Small intestine (tissue), 7 donors: ENCODE measurements at regions not wholly inside any gene's neighbourhood (a gene's known extent, or its start where the extent isn't known, plus 50 kb on each side); places are given as distances from the start of the nearest gene placed in this dataset.

Experiments
- DNase-seq, 2 donors: peaks; one replicate each; pipeline versions ENCODE4 v3.0.0 to v3.0.0-alpha.2; 2013
- FAIRE-seq: peaks from 2 replicates; lab custom pipeline; 2012; peaks lifted over from hg19 to GRCh38; lab: Jason Lieb, UNC
- H3K27ac ChIP-seq, 3 donors: one replicate each; pipeline ENCODE4 v1.5.1; 2013; ENCODE audit warnings: low read length in 2 of 3, mild to moderate bottlenecking in 2 of 3, control low read depth in 1 of 3, inconsistent platforms in 1 of 3, low read depth in 1 of 3, moderate library complexity in 1 of 3
- H3K27me3 ChIP-seq, 3 donors: one replicate each; pipeline ENCODE4 v1.6.1; 2013; ENCODE audit warnings: low read length in 3 of 3, inconsistent platforms in 1 of 3; ENCODE audit not compliant: control insufficient read depth in 3 of 3, insufficient read depth in 3 of 3
- H3K36me3 ChIP-seq, 3 donors: one replicate each; pipeline ENCODE4 v1.6.1; 2013; ENCODE audit warnings: low read length in 3 of 3, inconsistent platforms in 1 of 3, low read depth in 1 of 3, mild to moderate bottlenecking in 1 of 3, moderate library complexity in 1 of 3; ENCODE audit not compliant: control insufficient read depth in 3 of 3, insufficient read depth in 2 of 3
- H3K4me1 ChIP-seq, 3 donors: one replicate each; pipeline ENCODE4 v1.6.1; 2013; ENCODE audit warnings: low read length in 2 of 3, inconsistent platforms in 1 of 3, low read depth in 1 of 3, mild to moderate bottlenecking in 1 of 3, moderate library complexity in 1 of 3; ENCODE audit not compliant: control insufficient read depth in 3 of 3, insufficient read depth in 2 of 3
- H3K4me3 ChIP-seq, 3 donors: one replicate each; pipeline ENCODE4 v1.5.1; 2013; ENCODE audit warnings: low read length in 3 of 3, control low read depth in 1 of 3, inconsistent platforms in 1 of 3, low read depth in 1 of 3, mild to moderate bottlenecking in 1 of 3, moderate library complexity in 1 of 3
- H3K9me3 ChIP-seq, 2 donors: one replicate each; pipeline ENCODE4 v1.6.1; 2013; ENCODE audit warnings: low read depth in 1 of 2, low read length in 1 of 2; ENCODE audit not compliant: control insufficient read depth in 2 of 2, insufficient read depth in 1 of 2
- WGBS, 3 donors: extraction: QIAGEN DNeasy Blood & Tissue Kit; methylation state at CpG; one replicate each; pipeline ENCODE4 v1.1.7; 2013; 5-methylcytosine and 5-hydroxymethylcytosine counted together
- donor health status: healthy with polysubstance abuse.
- donor health status: control.
- donor health status: control.
- donor health status: Bipolar disorder and iron deficiency.
- donor health status: healthy.

- no peaks in the 10 kb centered on the region for H3K9me3 ChIP-seq
- whole genome bisulfite sequencing, 3 donors, result 43 to 82% (median 46%) methylated on average over 1 of the region's 1 CpG
Measured at GRCh38 chr2:123359636-123360035, 665.5 kb upstream of the CNTNAP5 start.

GRCh38 chr2:123362671-123363440 is 662.2 kb upstream of the CNTNAP5 start:
- DNase-seq (no peak), FAIRE-seq (no peak)
- WGBS, 3 donors, result 78 to 84% (median 78%) methylated on average over 8 of the region's 8 CpGs
- Histone ChIP-seq H3K9me3 (peaks cover 0 to 3% of the 10 kb centered on the region in 2 donors), H3K27ac (no peak overlapping the region), H3K36me3 (no peaks in the 10 kb centered on the region), H3K27me3 (no peaks in the 10 kb centered on the region), H3K4me1 (no peaks in the 10 kb centered on the region), H3K4me3 (no peak overlapping the region)

More at GRCh38 chr2:123359636-123360035, 665.5 kb upstream of the CNTNAP5 start:
- no peak overlapping the region for H3K27ac ChIP-seq
- no peaks in the 10 kb centered on the region for H3K36me3 ChIP-seq
- DNase-seq (no peak), FAIRE-seq (no peak)
- H3K4me1 ChIP-seq, result no peaks in the 10 kb centered on the region
- no peak overlapping the region for H3K4me3 ChIP-seq
- H3K27me3 ChIP-seq, result no peaks in the 10 kb centered on the region

GRCh38 chr2:123363826-123364225 is 661.3 kb upstream of the CNTNAP5 start:
- no peaks in the 10 kb centered on the region for H3K36me3 ChIP-seq
- H3K4me1 ChIP-seq, result no peaks in the 10 kb centered on the region
- no peaks in the 10 kb centered on the region for H3K27me3 ChIP-seq
- 67 to 71% (median 70%) methylated on average over 2 of the region's 2 CpGs for WGBS, 3 donors
- H3K9me3 ChIP-seq, result peaks cover 0 to 3% of the 10 kb centered on the region in 2 donors
- no peak for DNase-seq
- no peak for FAIRE-seq
- no peak overlapping the region for H3K4me3 ChIP-seq
- no peak overlapping the region for H3K27ac ChIP-seq

- DNase-seq, result no peak
- no peak overlapping the region for H3K4me3 ChIP-seq
- H3K36me3 ChIP-seq, result no peaks in the 10 kb centered on the region
- peaks cover 0 to 3% of the 10 kb centered on the region in 2 donors for H3K9me3 ChIP-seq
- WGBS, 3 donors, result 61 to 69% (median 66%) methylated on average over 3 of the region's 3 CpGs
- no peaks in the 10 kb centered on the region for H3K4me1 ChIP-seq
- H3K27ac ChIP-seq, result no peak overlapping the region
- FAIRE-seq, result no peak
- H3K27me3 ChIP-seq, result no peaks in the 10 kb centered on the region
Measured at GRCh38 chr2:123364243-123364896, 660.7 kb upstream of the CNTNAP5 start.

GRCh38 chr2:123366239-123366837 is 658.7 kb upstream of the CNTNAP5 start:
- WGBS, 3 donors, result 31 to 45% (median 32%) methylated on average over 1 of the region's 1 CpG
- DNase-seq, result no peak
- Histone ChIP-seq H3K36me3 (no peaks in the 10 kb centered on the region), H3K9me3 (peaks cover 0 to 3% of the 10 kb centered on the region in 2 donors), H3K27ac (no peak overlapping the region), H3K4me1 (no peaks in the 10 kb centered on the region), H3K4me3 (no peak overlapping the region), H3K27me3 (no peaks in the 10 kb centered on the region)
- no peak for FAIRE-seq

GRCh38 chr2:123370186-123370585 is 654.9 kb upstream of the CNTNAP5 start:
- FAIRE-seq (no peak), DNase-seq (no peak)
- H3K4me3 ChIP-seq, result no peak overlapping the region
- H3K9me3 ChIP-seq, result peaks cover 0 to 3% of the 10 kb centered on the region in 2 donors
- no peaks in the 10 kb centered on the region for H3K27me3 ChIP-seq
- H3K36me3 ChIP-seq, result no peaks in the 10 kb centered on the region
- H3K4me1 ChIP-seq, result no peaks in the 10 kb centered on the region
- no peak overlapping the region for H3K27ac ChIP-seq

GRCh38 chr2:123371535-123371934 is 653.6 kb upstream of the CNTNAP5 start:
- Histone ChIP-seq H3K9me3 (no peaks in the 10 kb centered on the region), H3K4me1 (no peaks in the 10 kb centered on the region), H3K36me3 (no peaks in the 10 kb centered on the region), H3K27ac (no peak overlapping the region), H3K27me3 (no peaks in the 10 kb centered on the region), H3K4me3 (no peak overlapping the region)
- FAIRE-seq, result no peak
- WGBS, 3 donors, result 74 to 82% (median 76%) methylated on average over 3 of the region's 3 CpGs
- DNase-seq, result no peak

- Histone ChIP-seq H3K27me3 (no peaks in the 10 kb centered on the region), H3K9me3 (peaks cover 0 to 9% of the 10 kb centered on the region in 2 donors), H3K36me3 (no peaks in the 10 kb centered on the region), H3K4me3 (no peak overlapping the region), H3K4me1 (no peaks in the 10 kb centered on the region), H3K27ac (no peak overlapping the region)
- no peak for FAIRE-seq
- no peak for DNase-seq
- 58 to 85% (median 81%) methylated on average over 8 of the region's 8 CpGs for WGBS, 3 donors
Measured at GRCh38 chr2:123380370-123380935, 644.6 kb upstream of the CNTNAP5 start.
